ENCODE measurements at regions not wholly inside any gene's neighbourhood (a gene's known extent, or its start where the extent isn't known, plus 50 kb on each side); places are given as distances from the start of the nearest gene placed in this dataset.

DNA sequence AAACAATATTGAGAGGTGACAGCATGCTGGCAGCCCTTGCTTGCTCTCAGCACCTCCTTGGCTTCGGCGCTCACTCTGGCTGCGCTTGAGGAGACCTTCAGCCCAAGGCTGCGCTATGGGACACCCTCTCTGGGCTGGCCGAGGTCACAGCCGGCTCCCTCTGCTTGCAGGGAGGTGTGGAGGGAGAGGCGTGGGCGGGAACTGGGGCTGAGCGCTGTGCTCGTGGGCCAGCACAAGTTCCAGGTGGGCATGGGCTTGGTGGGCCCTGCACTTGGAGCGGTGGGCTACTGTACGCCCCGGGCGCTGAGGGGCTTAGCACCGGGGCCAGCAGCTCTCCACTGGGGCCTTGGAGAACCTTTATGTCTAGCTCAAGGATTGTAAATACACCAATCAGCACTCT is 1613.8 kb upstream of the IGFBP7 start:
- TF ChIP-seq POLR2A (IDR thresholded peaks at IDR 0.05; ENCODE audit: low read length) (no peak), GATA1 (IDR thresholded peaks at IDR 0.05; ENCODE audit: low read depth, low read length) (no peak)
